ENCODE measurements at regions not wholly inside any gene's neighbourhood (a gene's known extent, or its start where the extent isn't known, plus 50 kb on each side); places are given as distances from the start of the nearest gene placed in this dataset.

DNA sequence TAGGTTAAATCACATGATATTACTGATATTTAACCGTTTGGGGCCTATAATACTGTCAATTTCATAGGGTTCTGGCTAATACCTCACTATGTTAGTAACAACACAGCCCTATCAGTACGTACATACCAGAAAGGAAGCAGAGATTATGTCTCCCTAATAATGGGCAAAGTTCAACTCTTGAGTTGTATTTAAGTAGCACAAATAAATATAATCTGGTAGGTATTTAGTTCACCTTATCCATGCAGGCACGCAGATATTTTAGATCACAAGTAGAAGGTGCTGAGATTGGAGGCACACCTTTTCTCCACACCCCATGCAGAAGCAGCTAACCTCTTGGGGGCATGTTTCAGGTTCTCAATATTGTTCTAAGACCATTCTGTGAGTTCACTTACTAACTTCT lies 118.9 kb downstream of the IRS1 start:
- DNase-seq = no peak

DNA sequence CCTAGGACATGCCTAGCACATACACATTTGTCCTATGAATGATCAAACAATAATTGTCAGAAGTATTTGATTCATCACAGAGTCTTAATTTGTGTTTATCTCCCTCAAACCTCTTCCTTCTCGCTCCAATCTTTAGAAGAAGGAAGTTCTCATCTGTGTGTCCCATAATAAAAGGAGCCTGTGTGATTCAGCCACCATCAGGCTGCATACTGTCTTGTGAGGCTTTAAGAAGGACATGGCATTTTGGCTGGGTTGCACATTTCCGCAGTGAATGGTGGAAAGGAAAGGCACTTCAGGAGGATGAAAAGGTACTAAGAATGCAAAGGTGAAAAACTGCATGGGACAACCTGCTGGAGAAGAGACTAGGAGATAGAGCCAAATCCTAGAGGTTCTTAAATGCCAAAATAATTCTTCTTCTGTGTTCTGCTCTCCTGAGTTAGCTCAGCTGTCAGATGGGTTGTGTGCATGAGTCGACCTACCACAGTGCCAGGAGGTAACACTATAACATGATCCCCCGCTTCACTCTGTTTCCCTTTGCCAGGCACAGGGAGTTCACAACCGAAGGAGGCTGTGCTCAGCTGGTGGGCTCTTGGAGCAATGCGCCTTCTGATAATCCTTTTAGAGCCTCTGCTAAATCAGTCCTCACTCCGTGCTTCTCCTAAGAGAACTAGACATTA lies 120.1 kb downstream of the IRS1 start:
- no peak for DNase-seq

DNA sequence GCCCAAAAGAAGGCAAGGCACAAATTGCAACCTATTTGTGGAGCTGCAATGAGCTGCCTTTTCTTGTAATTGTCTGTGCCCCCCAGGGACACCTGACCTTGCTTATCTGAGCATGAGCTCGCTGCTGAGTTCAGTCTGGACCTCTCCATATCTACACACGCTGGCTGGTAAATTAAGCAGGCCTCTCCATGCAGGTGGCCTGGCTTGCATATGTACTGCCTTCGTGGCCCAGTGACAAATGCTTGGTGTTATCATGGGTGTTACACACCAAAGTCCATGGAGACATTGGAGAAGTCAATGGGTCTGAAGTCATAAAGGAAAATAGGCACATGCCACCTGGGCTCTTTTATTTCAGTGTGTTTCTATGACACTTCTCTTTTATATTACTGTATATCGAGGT lies 121.2 kb downstream of the IRS1 start:
- no peak for DNase-seq

DNA sequence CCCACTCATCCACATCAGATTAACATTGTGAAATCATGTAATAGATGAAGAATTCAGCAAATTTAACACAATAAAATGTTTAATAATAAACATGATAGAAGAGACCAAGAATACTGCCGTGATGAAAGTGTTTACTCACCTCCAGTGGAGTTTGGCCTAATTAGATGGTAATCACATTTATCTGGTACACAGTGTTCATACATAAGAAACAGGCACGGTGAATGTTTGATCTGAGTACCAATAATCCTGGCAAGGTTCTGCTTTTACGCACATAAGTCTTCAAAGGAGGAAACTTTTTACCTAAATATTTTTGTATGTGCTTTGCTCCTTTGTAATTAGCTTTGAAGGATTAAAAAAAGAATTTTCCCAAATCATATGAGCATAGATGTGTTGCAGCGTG lies 122.5 kb downstream of the IRS1 start:
- no peak for DNase-seq

- no peak for DNase-seq
Observed at GRCh38 chr2:226676618-226677017, 123.0 kb downstream of the IRS1 start.

DNA sequence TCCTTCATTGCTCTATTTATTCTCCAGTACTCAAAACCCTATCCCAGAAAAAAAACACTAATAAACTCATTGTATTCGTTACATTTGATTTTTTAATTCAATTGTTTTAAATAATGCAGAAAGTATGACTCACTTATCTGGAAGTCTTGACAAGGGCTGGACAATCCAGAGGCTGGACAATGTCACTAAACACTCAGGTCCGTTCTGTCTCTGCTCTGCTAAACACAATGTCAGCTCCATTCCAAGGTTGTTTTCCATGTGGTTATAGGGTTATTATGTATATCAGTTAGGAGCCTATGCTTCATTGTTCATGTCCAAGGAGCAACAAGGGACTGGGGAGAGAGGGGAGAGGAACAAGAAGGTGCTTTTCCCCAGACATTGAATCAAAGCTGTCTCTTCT lies 125.5 kb downstream of the IRS1 start:
- no peak for DNase-seq

DNA sequence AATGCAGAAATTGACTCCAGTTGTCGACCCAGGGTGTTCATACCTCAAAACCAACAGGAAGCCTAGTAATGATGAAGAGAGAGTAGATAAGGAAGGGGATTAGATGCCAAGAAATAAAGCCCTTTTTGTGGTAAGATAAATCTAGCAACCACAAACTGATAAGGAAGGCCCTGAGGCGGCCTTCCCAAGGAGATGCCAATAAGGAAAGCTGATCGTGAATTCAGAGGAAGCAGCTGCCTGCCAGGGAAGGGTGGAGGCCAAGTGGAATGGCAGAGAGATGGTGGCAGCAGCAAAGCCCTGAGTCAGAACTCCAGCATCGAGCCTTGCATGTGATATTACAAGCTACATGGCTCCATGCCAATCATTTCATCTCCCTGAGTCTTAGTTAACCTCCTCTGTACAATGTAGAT lies 126.3 kb downstream of the IRS1 start:
- DNase-seq = no peak

GRCh38 chr2:226671141-226671676 lies 128.4 kb downstream of the IRS1 start:
- no peak for DNase-seq

DNA sequence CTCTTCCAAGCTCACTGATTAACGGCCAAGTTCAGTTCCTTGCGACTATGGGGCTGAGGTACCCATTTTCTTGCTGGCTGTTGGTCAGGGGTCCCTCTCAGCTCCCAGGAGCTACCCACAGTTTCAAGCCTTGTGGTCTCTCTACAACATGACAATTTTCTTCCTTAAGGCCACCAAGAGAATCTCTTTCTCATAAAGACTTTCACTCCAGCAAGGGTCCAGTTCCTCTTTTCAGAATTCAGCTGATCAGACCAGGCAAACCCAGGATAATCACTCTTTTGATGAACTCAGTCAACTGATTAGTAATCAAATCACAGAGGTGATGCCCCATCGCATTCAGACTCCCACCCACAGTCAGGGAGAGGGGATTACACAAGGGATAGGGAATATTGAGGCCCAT lies 129.7 kb downstream of the IRS1 start:
- DNase-seq = no peak

GRCh38 chr2:226669249-226669648 lies 130.4 kb downstream of the IRS1 start:
- DNase-seq = no peak

DNA sequence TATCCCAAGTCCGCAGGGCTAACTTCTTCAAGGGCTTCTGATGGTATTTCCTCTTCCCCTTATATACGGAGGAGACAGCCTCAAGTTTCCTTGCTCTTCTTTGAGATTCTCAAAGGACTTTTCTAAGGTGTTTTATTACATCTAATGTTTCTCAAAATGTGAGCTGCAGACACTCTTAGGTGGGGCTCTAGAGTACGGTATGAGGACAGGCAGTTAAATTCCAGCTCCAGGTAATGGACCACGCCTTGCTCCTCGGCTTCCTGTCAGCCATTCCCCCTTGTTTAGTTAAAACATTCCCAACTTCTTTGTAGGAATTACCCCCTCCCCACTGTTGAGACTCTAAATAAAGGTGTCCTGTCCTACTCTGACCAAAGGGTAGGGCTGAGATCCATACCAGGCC lies 131.9 kb downstream of the IRS1 start:
- no peak for DNase-seq

- DNase-seq = no peak
Observed at GRCh38 chr2:226665306-226665831, 134.3 kb downstream of the IRS1 start.

- no peak for DNase-seq
Observed at GRCh38 chr2:226664661-226665060, 135.0 kb downstream of the IRS1 start.

- DNase-seq = no peak
Observed at GRCh38 chr2:226664140-226664539, 135.5 kb downstream of the IRS1 start.

- DNase-seq = no peak
Observed at GRCh38 chr2:226661789-226662545, 137.7 kb downstream of the IRS1 start.

DNA sequence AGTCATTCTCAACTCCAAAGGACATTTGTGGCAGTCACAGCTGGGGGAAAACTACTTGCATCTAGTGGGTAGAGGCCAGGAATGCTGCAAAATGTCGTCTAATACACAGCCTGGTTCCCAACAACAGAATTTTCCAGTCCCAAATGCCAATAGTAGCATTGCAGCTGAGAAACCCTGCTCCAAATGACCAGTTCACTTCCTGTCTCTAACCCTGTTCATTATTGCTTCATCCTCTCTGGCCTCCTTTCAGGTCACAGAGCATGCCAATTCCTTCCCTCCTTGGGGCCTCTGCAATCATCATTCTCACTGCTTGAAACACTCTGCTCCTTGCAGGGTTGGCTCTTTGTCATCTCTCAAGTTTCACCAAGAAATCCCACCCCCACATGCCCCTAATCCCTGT lies 139.1 kb downstream of the IRS1 start:
- no peak for DNase-seq

DNA sequence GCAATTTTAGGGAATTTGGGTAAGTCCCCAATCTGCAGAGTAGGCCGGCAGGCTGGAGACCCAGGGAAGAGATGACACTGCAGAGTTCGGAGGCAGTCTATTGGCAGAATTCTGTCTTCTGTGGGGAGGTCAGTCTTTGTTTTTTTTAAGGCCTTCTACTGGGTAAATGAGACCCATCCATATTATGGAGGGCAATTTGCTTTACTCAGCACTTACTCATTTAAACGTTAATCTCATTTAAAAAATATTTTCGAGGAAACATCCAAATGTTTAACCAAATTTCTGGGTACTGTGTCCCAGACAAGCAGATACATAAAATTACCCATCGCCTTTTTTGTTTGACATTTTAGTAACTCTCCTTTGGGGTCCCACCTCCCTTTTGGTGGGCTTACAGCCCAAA lies 139.5 kb downstream of the IRS1 start:
- no peak for DNase-seq

DNA sequence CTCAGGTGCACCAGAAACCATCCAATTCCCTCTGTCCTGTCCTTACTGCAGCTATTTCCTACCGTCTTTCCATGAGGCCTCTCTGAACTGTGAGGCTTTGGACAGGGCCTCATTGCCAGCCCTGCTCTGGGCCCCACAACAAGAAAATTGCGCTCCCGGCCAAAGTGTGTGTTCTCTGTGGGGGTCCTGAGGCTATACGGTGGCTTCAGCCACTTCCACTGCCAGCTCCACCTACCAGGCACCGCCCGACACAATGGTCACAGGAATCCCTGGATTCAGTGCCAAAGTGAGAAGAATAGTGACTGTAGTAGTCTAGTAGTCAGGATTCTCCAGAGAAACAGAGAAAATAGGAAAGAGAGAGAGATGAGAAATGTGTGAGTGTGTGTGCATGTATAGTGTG lies 140.2 kb downstream of the IRS1 start:
- no peak for DNase-seq

DNA sequence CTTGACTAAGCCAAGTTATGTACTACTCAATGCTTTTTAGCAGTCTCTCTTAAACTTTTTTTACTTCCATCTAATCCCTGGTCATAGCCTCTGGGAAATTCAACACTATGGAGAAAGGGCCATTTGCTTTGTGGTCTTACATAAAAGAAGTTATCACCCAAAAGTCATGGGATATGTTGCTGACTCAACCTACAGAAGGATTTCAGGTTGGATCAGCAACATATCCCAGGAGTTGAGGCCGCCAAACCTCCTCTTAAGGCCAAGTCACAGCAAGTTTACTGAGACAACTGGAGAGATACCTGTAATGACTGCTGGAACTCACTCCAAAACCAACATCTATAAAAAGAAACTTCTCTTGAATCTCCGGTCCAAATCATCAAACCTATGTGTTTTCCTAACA lies 141.1 kb downstream of the IRS1 start:
- no peak for DNase-seq

GRCh38 chr2:226657340-226658053 lies 142.1 kb downstream of the IRS1 start:
- DNase-seq = no peak

- DNase-seq = no peak
Observed at GRCh38 chr2:226656367-226656766, 143.3 kb downstream of the IRS1 start.

DNA sequence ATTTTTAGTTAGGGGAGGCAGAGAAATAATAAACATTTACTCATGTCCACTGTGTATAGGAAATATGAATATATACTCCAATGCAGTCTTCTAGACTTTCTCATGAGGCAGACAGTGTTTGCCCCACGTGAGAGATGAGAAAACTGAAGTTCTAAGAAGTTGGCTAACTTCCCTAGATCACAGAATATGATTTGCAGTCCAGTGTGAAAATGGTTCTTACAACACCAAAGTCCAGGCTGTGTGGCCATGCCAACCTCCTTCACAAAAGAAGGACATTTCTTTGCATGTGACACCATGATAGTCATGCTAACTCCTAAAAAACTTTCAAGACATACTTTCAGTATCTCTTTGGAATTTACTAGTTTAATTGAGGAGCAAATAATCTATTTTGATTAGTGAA lies 143.7 kb downstream of the IRS1 start:
- DNase-seq = no peak

DNA sequence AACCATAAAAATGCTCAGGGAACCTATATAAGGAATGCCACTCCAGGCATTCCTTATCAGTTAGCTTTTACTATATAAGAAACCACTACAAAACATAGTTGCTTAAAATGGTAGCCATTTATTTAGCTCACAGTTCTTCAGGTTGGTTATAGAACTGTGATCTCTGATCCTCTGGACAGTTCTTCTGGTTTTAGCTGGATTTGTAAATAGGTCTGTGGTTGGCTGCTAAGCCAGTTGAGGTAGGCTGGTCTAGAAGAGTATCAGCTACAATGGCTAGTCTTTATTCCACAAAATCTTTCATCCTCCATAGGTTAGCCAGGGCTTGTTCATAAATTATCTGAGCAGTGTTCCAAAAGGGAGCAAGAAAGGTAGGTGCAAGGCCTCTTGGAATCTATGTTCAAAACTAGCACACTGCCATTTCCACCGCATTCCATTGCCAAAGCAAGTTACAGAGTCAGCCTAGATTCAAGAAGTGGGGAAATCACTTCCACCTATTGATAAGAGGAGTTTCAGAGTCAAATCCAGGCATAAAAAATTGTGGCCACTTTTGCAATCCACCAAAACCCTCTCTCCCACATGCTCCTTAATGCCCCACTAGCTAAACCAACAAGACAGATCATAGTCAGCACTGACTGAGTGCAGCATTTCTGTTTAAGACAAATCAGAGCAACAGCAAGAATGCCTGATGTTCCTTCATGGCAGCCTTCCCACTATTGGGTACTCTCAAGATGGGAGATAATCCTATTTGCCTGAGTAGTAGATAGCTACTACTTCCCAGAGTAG lies 146.4 kb downstream of the IRS1 start:
- DNase-seq = no peak
